Neural progenitor cell (in vitro differentiated cells): ENCODE measurements at regions not wholly inside any gene's neighbourhood (a gene's known extent, or its start where the extent isn't known, plus 50 kb on each side); places are given as distances from the start of the nearest gene placed in this dataset.

ENCODE experiments used
- DNase-seq: peaks from one replicate; pipeline ENCODE4 v3.0.0-alpha.2; 2016; ENCODE audit warnings: low spot score
- H2AFZ ChIP-seq: fragments of 200-600 bp; sonication (generic); replicated peaks from 2 replicates; pipeline ENCODE4 v1.6.1; 2016; ENCODE audit warnings: antibody characterized with exemption
- H3F3A ChIP-seq: fragments of 200-600 bp; sonication (generic); 2 replicates; pipeline ENCODE4 v1.6.1; 2016; ENCODE audit warnings: antibody characterized with exemption, low read depth
- H3K27ac ChIP-seq: fragments of 200-600 bp; sonication (generic); 2 replicates; pipeline ENCODE4 v1.5.1; 2016; ENCODE audit warnings: mild to moderate bottlenecking
- H3K27me3 ChIP-seq: fragments of 200-600 bp; sonication (generic); 2 replicates; pipeline ENCODE4 v1.6.1; 2016; ENCODE audit warnings: mild to moderate bottlenecking, moderate library complexity
- H3K36me3 ChIP-seq: fragments of 200-600 bp; sonication (generic); 2 replicates; pipeline ENCODE4 v1.5.1; 2016
- H3K4me1 ChIP-seq: fragments of 200-600 bp; sonication (generic); 2 replicates; pipeline ENCODE4 v1.6.1; 2016; ENCODE audit warnings: mixed run types
- H3K4me2 ChIP-seq: fragments of 200-600 bp; sonication (generic); 2 replicates; pipeline ENCODE4 v1.6.1; 2016
- H3K4me3 ChIP-seq: fragments of 200-600 bp; sonication (generic); 2 replicates; pipeline ENCODE4 v1.5.1; 2016
- H3K79me2 ChIP-seq: fragments of 200-600 bp; sonication (generic); 2 replicates; pipeline ENCODE4 v1.6.1; 2016; ENCODE audit warnings: low read depth
- H3K9ac ChIP-seq: fragments of 200-600 bp; sonication (generic); 2 replicates; pipeline ENCODE4 v1.6.1; 2016
- H3K9me3 ChIP-seq: fragments of 200-600 bp; sonication (generic); 2 replicates; pipeline ENCODE4 v1.5.1; 2016; ENCODE audit warnings: low read depth
- H4K20me1 ChIP-seq: fragments of 200-600 bp; sonication (generic); 2 replicates; pipeline ENCODE4 v1.6.1; 2016; ENCODE audit warnings: low read depth
- H3K27ac Mint-ChIP-seq: 3 replicates; pipeline ENCODE4 v1.8.0; 2021; ENCODE audit warnings: mixed read lengths
- H3K27me3 Mint-ChIP-seq: 2 replicates; pipeline ENCODE4 v1.8.0; 2022; ENCODE audit warnings: low read depth, mild to moderate bottlenecking, inconsistent platforms, moderate library complexity, mixed read lengths; ENCODE audit not compliant: insufficient read depth
- H3K36me3 Mint-ChIP-seq: 3 replicates; pipeline ENCODE4 v1.8.0; 2021; ENCODE audit warnings: mixed read lengths
- H3K4me1 Mint-ChIP-seq: 3 replicates; pipeline ENCODE4 v1.8.0; 2021; ENCODE audit warnings: mixed read lengths
- H3K4me3 Mint-ChIP-seq: 3 replicates; pipeline ENCODE4 v1.8.0; 2021; ENCODE audit warnings: mild to moderate bottlenecking, moderate library complexity, mixed read lengths
- H3K9me3 Mint-ChIP-seq: 3 replicates; pipeline ENCODE4 v1.8.0; 2020; ENCODE audit warnings: mixed read lengths
- EZH2 ChIP-seq: fragments of 200-600 bp; sonication (generic); IDR thresholded peaks from 2 replicates; pipeline ENCODE4 v1.6.1; 2017; ENCODE audit warnings: antibody characterized with exemption, mild to moderate bottlenecking, moderate library complexity
- EZH2phosphoT487 ChIP-seq: fragments of 200-600 bp; sonication (generic); IDR thresholded peaks from 2 replicates; pipeline ENCODE4 v1.6.1; 2017; ENCODE audit warnings: antibody characterized with exemption
- TF ChIP-seq, protein P1 (sequence below): fragments of 200-600 bp; sonication (generic); IDR thresholded peaks from 2 replicates; pipeline ENCODE4 v1.5.1; 2017; ENCODE audit warnings: antibody characterized with exemption, mild to moderate bottlenecking

DNA sequence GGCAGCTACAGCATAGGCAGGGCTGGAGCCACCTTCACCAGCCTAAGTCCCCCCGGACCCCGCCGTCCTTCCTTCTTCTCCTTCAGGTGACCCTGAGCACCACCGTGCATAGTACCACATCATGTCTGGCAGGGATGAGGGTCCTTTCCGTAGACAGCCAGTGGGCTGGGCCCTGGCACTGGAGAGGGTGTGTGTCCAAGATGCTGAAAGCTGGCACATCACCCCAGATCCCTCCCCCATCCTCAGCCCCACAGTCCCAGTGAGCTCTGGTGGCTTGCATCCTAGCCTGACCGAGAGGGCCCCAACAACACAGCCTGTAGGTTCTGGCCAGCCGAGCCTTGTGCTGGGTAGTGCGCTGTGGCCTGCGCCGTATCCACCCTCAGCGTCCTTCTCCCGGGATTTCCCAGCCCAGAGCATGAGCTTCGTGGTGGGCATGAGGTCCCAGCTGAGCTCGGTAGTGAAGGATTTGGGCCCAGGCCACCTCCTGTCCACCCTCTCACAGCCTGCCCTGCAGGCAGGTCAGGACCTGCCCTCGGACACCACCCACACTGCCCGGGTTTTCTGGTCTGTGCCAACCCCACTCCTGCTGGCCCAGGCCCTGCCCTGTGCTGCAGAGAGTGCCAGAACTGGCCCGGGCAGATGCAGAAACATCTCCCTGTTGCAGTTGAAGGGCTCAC, 1124.3 kb downstream of the BRD1 start:
- no peaks in the 10 kb centered on the region for H3K9me3 ChIP-seq
- H4K20me1 ChIP-seq, result peaks cover 7% of the 10 kb centered on the region
- Mint-ChIP-seq H3K27ac (peak overlapping the region; percentile 37), H3K9me3 (no peaks in the 10 kb centered on the region), H3K36me3 (peaks cover 3% of the 10 kb centered on the region), H3K27me3 (no peaks in the 10 kb centered on the region), H3K4me1 (peaks cover 61% of the 10 kb centered on the region), H3K4me3 (no peak overlapping the region)
- H2AFZ ChIP-seq, result no peak overlapping the region
- no peaks in the 10 kb centered on the region for H3K27me3 ChIP-seq
- TF ChIP-seq, protein P1, sequence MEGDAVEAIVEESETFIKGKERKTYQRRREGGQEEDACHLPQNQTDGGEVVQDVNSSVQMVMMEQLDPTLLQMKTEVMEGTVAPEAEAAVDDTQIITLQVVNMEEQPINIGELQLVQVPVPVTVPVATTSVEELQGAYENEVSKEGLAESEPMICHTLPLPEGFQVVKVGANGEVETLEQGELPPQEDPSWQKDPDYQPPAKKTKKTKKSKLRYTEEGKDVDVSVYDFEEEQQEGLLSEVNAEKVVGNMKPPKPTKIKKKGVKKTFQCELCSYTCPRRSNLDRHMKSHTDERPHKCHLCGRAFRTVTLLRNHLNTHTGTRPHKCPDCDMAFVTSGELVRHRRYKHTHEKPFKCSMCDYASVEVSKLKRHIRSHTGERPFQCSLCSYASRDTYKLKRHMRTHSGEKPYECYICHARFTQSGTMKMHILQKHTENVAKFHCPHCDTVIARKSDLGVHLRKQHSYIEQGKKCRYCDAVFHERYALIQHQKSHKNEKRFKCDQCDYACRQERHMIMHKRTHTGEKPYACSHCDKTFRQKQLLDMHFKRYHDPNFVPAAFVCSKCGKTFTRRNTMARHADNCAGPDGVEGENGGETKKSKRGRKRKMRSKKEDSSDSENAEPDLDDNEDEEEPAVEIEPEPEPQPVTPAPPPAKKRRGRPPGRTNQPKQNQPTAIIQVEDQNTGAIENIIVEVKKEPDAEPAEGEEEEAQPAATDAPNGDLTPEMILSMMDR, result no peak
- TF ChIP-seq EZH2phosphoT487, result no peak
- no peak for TF ChIP-seq EZH2
- H3K27ac ChIP-seq, result no peak overlapping the region
- no peaks in the 10 kb centered on the region for H3F3A ChIP-seq
- H3K9ac ChIP-seq, result no peak overlapping the region
- no peaks in the 10 kb centered on the region for H3K36me3 ChIP-seq
- no peak overlapping the region for H3K4me3 ChIP-seq
- peaks cover 32% of the 10 kb centered on the region for H3K4me1 ChIP-seq
- no peak for DNase-seq
- H3K4me2 ChIP-seq, result no peak overlapping the region
- H3K79me2 ChIP-seq, result no peaks in the 10 kb centered on the region

DNA sequence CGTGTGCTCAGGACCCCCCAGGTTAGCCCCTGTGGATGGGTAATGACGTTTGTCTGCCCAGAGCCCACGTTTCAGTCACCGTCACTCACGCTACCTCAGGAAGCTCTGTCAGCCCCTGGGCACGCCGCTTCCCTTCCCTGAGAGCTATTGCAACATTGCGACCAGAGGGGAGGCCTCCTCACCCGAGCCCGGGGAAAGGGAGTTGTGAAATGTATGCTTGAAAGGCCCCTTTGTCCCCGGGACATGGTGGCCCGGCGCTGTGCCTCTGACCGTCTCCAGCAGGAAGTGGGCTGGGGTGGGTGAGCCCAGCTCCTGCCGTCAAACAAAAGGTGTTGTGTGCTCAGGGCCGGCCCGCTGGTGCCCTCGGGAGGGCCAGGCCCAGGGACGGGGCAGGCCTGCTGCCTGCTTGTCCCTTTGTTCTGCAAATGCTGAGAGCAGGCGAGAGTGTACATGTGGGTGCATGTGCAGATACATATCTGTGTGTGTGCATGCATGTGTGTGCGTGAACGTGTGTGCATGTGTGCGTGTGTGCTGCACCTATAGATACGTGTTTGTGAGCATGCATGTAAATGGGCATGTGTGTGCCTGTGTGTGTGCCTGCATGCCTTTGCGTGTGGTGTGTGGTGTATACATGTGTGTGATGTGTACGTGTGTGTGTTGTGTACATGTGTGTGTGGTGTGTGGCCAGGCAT, 1125.0 kb downstream of the BRD1 start:
- Mint-ChIP-seq H3K4me3 (no peak overlapping the region), H3K4me1 (peaks cover 61% of the 10 kb centered on the region), H3K27me3 (no peaks in the 10 kb centered on the region), H3K27ac (peak overlapping the region; percentile 37), H3K9me3 (no peaks in the 10 kb centered on the region), H3K36me3 (peaks cover 3% of the 10 kb centered on the region)
- no peaks in the 10 kb centered on the region for H3K27me3 ChIP-seq
- H3K79me2 ChIP-seq, result peaks cover 4% of the 10 kb centered on the region
- DNase-seq, result peak; percentile 28
- no peaks in the 10 kb centered on the region for H3K9me3 ChIP-seq
- H3K9ac ChIP-seq, result no peak overlapping the region
- H2AFZ ChIP-seq, result no peak overlapping the region
- peaks cover 7% of the 10 kb centered on the region for H4K20me1 ChIP-seq
- H3K4me2 ChIP-seq, result no peak overlapping the region
- no peak overlapping the region for H3K27ac ChIP-seq
- no peaks in the 10 kb centered on the region for H3K36me3 ChIP-seq
- peaks cover 32% of the 10 kb centered on the region for H3K4me1 ChIP-seq
- H3K4me3 ChIP-seq, result no peak overlapping the region
- H3F3A ChIP-seq, result no peaks in the 10 kb centered on the region
- TF ChIP-seq EZH2 (no peak), EZH2phosphoT487 (no peak)
- TF ChIP-seq, protein P1, result no peak

DNA sequence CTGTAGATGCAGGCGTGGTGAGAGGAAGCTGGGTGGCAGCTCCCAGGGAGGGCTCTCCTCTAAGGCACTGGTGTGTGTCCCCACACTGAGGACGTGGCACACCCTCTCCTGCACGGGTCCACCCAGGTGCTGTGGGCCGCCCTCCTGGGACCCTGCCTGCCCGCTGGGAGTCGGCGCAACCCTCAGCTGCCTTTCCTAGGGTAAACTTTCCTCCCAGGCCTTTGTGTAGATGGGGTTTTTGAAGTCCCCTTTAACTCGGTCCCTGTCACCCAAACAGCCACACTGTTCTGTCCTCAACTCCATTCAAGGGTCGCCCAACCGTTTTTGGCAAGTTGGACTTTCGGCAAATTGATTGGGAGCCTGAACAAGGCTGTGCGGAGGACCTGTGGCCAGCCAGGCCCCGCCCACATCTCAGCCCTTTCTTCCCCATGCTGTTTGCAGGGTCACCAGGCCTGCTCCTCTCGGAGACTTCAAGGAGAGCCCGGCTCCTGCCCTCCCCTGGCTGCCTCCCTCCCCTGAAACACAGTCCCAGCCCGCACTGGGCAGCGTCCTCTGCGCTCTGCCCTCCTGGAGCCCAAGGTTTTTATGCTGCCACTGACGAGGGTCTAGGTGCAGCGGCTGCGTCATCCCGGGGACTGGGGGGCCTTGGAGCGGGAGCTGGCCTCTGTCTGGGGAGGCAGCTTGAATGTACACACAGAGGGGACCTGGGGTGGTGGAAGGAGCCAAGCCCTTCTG, 1126.2 kb downstream of the BRD1 start:
- Histone ChIP-seq H3K4me1 (peaks cover 28% of the 10 kb centered on the region), H3K79me2 (peaks cover 11% of the 10 kb centered on the region), H3F3A (no peaks in the 10 kb centered on the region), H3K4me3 (no peak overlapping the region), H3K36me3 (no peaks in the 10 kb centered on the region), H3K27ac (no peak overlapping the region), H3K4me2 (no peak overlapping the region), H3K9ac (no peak overlapping the region), H4K20me1 (peaks cover 7% of the 10 kb centered on the region), H3K9me3 (no peaks in the 10 kb centered on the region), H2AFZ (no peak overlapping the region), H3K27me3 (no peaks in the 10 kb centered on the region)
- peaks cover under 1% of the 10 kb centered on the region for H3K36me3 Mint-ChIP-seq
- no peaks in the 10 kb centered on the region for H3K27me3 Mint-ChIP-seq
- peak; percentile 19 for DNase-seq
- H3K4me3 Mint-ChIP-seq, result no peak overlapping the region
- peaks cover 58% of the 10 kb centered on the region for H3K4me1 Mint-ChIP-seq
- H3K9me3 Mint-ChIP-seq, result no peaks in the 10 kb centered on the region
- TF ChIP-seq EZH2phosphoT487 (no peak), EZH2 (no peak)
- TF ChIP-seq, protein P1, result no peak
- H3K27ac Mint-ChIP-seq, result peak overlapping the region; percentile 11
